PC-9 (cell line): ENCODE measurements at regions not wholly inside any gene's neighbourhood (a gene's known extent, or its start where the extent isn't known, plus 50 kb on each side); places are given as distances from the start of the nearest gene placed in this dataset.

Source experiments
- BruUV-seq: library from RNA; stranded (reverse); fragments of 400-500 nt; replicated peaks from 2 replicates; lab custom pipeline; 2021; lab: Mats Ljungman, UMichigan
- CTCF ChIA-PET: fragments of 300-600 bp; sonication (Branson Sonifier 250); formaldehyde crosslinking; loops from one replicate; lab custom pipeline; 2022; ENCODE audit warnings: antibody characterized with exemption; lab: Charles Lee
- POLR2A ChIA-PET: fragments of 300-600 bp; sonication (Branson Sonifier 250); formaldehyde crosslinking; loops from one replicate; lab custom pipeline; 2022; ENCODE audit warnings: antibody characterized with exemption; ENCODE audit not compliant: unreplicated experiment; lab: Charles Lee
- DNase-seq, 2 experiments: peaks; one replicate each; pipeline versions ENCODE4 v3.0.0 to v3.0.0-alpha.2; 2015 to 2022; ENCODE audit warnings: mixed read lengths in 1 of 2
- H2AFZ ChIP-seq: fragments of 200-600 bp; sonication (generic); 2 replicates; pipeline ENCODE4 v1.8.1; 2017; ENCODE audit warnings: antibody characterized with exemption
- H3F3A ChIP-seq: fragments of 200-600 bp; sonication (generic); 2 replicates; pipeline ENCODE4 v1.8.1; 2017; ENCODE audit warnings: antibody characterized with exemption, mild to moderate bottlenecking, low read depth; ENCODE audit not compliant: insufficient read depth
- H3K27ac ChIP-seq: fragments of 200-600 bp; sonication (generic); 2 replicates; pipeline ENCODE4 v1.6.1; 2016; ENCODE audit warnings: mixed run types
- H3K27me3 ChIP-seq: fragments of 200-600 bp; sonication (generic); 2 replicates; pipeline ENCODE4 v1.6.1; 2016; ENCODE audit warnings: low read depth, mixed run types; ENCODE audit not compliant: insufficient read depth
- H3K36me3 ChIP-seq: fragments of 200-600 bp; sonication (generic); 2 replicates; pipeline ENCODE4 v1.6.1; 2016; ENCODE audit warnings: low read depth, mixed run types
- H3K4me1 ChIP-seq: fragments of 200-600 bp; sonication (generic); replicated peaks from 2 replicates; pipeline ENCODE4 v1.6.1; 2016; ENCODE audit warnings: mixed run types; ENCODE audit not compliant: insufficient read depth
- H3K4me2 ChIP-seq: fragments of 200-600 bp; sonication (generic); 2 replicates; pipeline ENCODE4 v1.6.1; 2017; ENCODE audit warnings: mixed run types
- H3K4me3 ChIP-seq: fragments of 200-600 bp; sonication (generic); 2 replicates; pipeline ENCODE4 v1.6.1; 2016; ENCODE audit warnings: mixed run types
- H3K79me2 ChIP-seq: fragments of 200-600 bp; sonication (generic); 2 replicates; pipeline ENCODE4 v1.6.1; 2017; ENCODE audit warnings: low read depth, mixed run types
- H3K9me2 ChIP-seq: fragments of 200-600 bp; sonication (generic); 2 replicates; pipeline ENCODE4 v1.8.1; 2017; ENCODE audit warnings: mild to moderate bottlenecking; ENCODE audit not compliant: insufficient read depth
- H3K9me3 ChIP-seq: fragments of 200-600 bp; sonication (generic); 2 replicates; pipeline ENCODE4 v1.8.1; 2016; ENCODE audit warnings: low read depth; ENCODE audit not compliant: insufficient read depth
- H4K20me1 ChIP-seq: fragments of 200-600 bp; sonication (generic); 2 replicates; pipeline ENCODE4 v1.8.1; 2017; ENCODE audit not compliant: insufficient read depth
- CTCF ChIP-seq: fragments of 200-600 bp; sonication (generic); conservative IDR thresholded peaks from 2 replicates; pipeline ENCODE4 v1.6.1; 2017; ENCODE audit warnings: mixed run types, antibody characterized with exemption, mild to moderate bottlenecking, moderate library complexity
- EZH2 ChIP-seq: fragments of 200-600 bp; sonication (generic); IDR thresholded peaks from 2 replicates; pipeline ENCODE4 v1.8.0; 2017; ENCODE audit warnings: antibody characterized with exemption, low read depth
- intact Hi-C: fragments of 100-400 bp; cut with micrococcal nuclease; formaldehyde crosslinking; loops from one replicate; pipeline ENCODE4 v1.10.0; 2022; ENCODE audit not compliant: unreplicated experiment

- Histone ChIP-seq H3K9me2 (no peaks in the 10 kb centered on the region), H3K36me3 (no peaks in the 10 kb centered on the region), H3K27me3 (no peaks in the 10 kb centered on the region), H3K4me1 (no peaks in the 10 kb centered on the region), H2AFZ (no peak overlapping the region), H3K27ac (no peak overlapping the region), H4K20me1 (no peaks in the 10 kb centered on the region), H3K4me2 (no peak overlapping the region), H3F3A (no peaks in the 10 kb centered on the region), H3K79me2 (no peaks in the 10 kb centered on the region), H3K4me3 (no peak overlapping the region), H3K9me3 (no peaks in the 10 kb centered on the region; the same call in 1 of the 2 replicates)
- intact Hi-C loops, result no loop called here
- ChIA-PET POLR2A (no interaction called here), CTCF (no interaction called here)
- no TSS peak for BruUV-seq
- TF ChIP-seq CTCF, result no peak
- TF ChIP-seq EZH2, result no peak
- DNase-seq, result no peak
Measured at GRCh38 chr13:105087945-105088344, 1447.5 kb downstream of the EFNB2 start.

- Histone ChIP-seq H3K27ac (no peak overlapping the region), H3K9me3 (no peaks in the 10 kb centered on the region; the same call in 1 of the 2 replicates), H3K4me2 (no peak overlapping the region), H3K27me3 (no peaks in the 10 kb centered on the region), H2AFZ (no peak overlapping the region), H3K79me2 (no peaks in the 10 kb centered on the region), H3K9me2 (no peaks in the 10 kb centered on the region; the same call in 1 of the 2 replicates), H3K4me3 (no peak overlapping the region), H4K20me1 (no peaks in the 10 kb centered on the region), H3K4me1 (no peaks in the 10 kb centered on the region), H3K36me3 (no peaks in the 10 kb centered on the region), H3F3A (no peaks in the 10 kb centered on the region)
- ChIA-PET CTCF (no interaction called here), POLR2A (no interaction called here)
- TF ChIP-seq CTCF, result no peak
- no peak for TF ChIP-seq EZH2
- BruUV-seq, result no TSS peak
- intact Hi-C loops, result no loop called here
- no peak for DNase-seq
Measured at GRCh38 chr13:105084931-105085330, 1450.5 kb downstream of the EFNB2 start.

GRCh38 chr13:105083992-105084391, 1451.5 kb downstream of the EFNB2 start:
- TF ChIP-seq EZH2, result no peak
- TF ChIP-seq CTCF, result no peak
- Histone ChIP-seq H3K36me3 (no peaks in the 10 kb centered on the region), H2AFZ (no peak overlapping the region), H4K20me1 (no peaks in the 10 kb centered on the region), H3F3A (no peaks in the 10 kb centered on the region), H3K9me3 (no peaks in the 10 kb centered on the region; the same call in 1 of the 2 replicates), H3K27me3 (no peaks in the 10 kb centered on the region), H3K4me3 (no peak overlapping the region), H3K27ac (no peak overlapping the region), H3K4me1 (no peaks in the 10 kb centered on the region), H3K79me2 (no peaks in the 10 kb centered on the region), H3K4me2 (no peak overlapping the region), H3K9me2 (no peaks in the 10 kb centered on the region; the same call in 1 of the 2 replicates)
- ChIA-PET POLR2A (no interaction called here), CTCF (no interaction called here)
- no peak for DNase-seq
- intact Hi-C loops, result no loop called here
- no TSS peak for BruUV-seq
